ENCODE measurements at regions not wholly inside any gene's neighbourhood (a gene's known extent, or its start where the extent isn't known, plus 50 kb on each side); places are given as distances from the start of the nearest gene placed in this dataset.

GRCh38 chr5:13567819-13568218, 376.7 kb downstream of the DNAH5 start:
- Histone ChIP-seq H3K27me3 (ENCODE audit: insufficient read depth, poor library complexity, severe bottlenecking) (no peaks in the 10 kb centered on the region), H3K27ac (replicated peaks) (no peak overlapping the region), H3K4me3 (replicated peaks; ENCODE audit: insufficient read depth, low read length) (no peak overlapping the region)
- TF ChIP-seq POLR2AphosphoS5 (IDR thresholded peaks at IDR 0.05; ENCODE audit: low read depth), result no peak
- no peak for TF ChIP-seq REST (IDR thresholded peaks at IDR 0.05; ENCODE audit: insufficient replicate concordance, low read depth)
- TF ChIP-seq CTCF (IDR thresholded peaks at IDR 0.05; ENCODE audit: insufficient read depth, low read length), result no peak
- no peak for TF ChIP-seq SPI1 (IDR thresholded peaks at IDR 0.05; ENCODE audit: borderline replicate concordance, low read depth)
- TF ChIP-seq GABPA (IDR thresholded peaks at IDR 0.05; ENCODE audit: low read depth), result no peak
- DNase-seq (ENCODE audit: low read depth in 1 of 2, low spot score in 1 of 2), result no peak

- DNase-seq (ENCODE audit: low read depth in 1 of 2, low spot score in 1 of 2), result peak; percentile 22 to 61
Measured at GRCh38 chr5:13566871-13567339, 377.6 kb downstream of the DNAH5 start.

GRCh38 chr5:13558408-13558807, 386.1 kb downstream of the DNAH5 start:
- H3K27ac ChIP-seq (replicated peaks), result no peak overlapping the region
- H3K4me3 ChIP-seq (replicated peaks; ENCODE audit: insufficient read depth, low read length), result no peak overlapping the region
- no peak for DNase-seq (ENCODE audit: low read depth in 1 of 2, low spot score in 1 of 2)
- no peaks in the 10 kb centered on the region for H3K27me3 ChIP-seq (ENCODE audit: insufficient read depth, poor library complexity, severe bottlenecking)
- no peak for TF ChIP-seq GABPA (IDR thresholded peaks at IDR 0.05; ENCODE audit: low read depth)

More at GRCh38 chr5:13566871-13567339, 377.6 kb downstream of the DNAH5 start:
- no peaks in the 10 kb centered on the region for H3K27me3 ChIP-seq (ENCODE audit: insufficient read depth, poor library complexity, severe bottlenecking)
- H3K27ac ChIP-seq (replicated peaks), result no peak overlapping the region
- H3K4me3 ChIP-seq (replicated peaks; ENCODE audit: insufficient read depth, low read length), result no peak overlapping the region
- no peak for TF ChIP-seq GABPA (IDR thresholded peaks at IDR 0.05; ENCODE audit: low read depth)
- no peak for TF ChIP-seq SPI1 (IDR thresholded peaks at IDR 0.05; ENCODE audit: borderline replicate concordance, low read depth)
- TF ChIP-seq CTCF (IDR thresholded peaks at IDR 0.05; ENCODE audit: insufficient read depth, low read length), result no peak
- TF ChIP-seq POLR2AphosphoS5 (IDR thresholded peaks at IDR 0.05; ENCODE audit: low read depth), result no peak

GRCh38 chr5:13553896-13554295, 390.6 kb downstream of the DNAH5 start:
- Histone ChIP-seq H3K27ac (replicated peaks) (no peak overlapping the region), H3K4me3 (replicated peaks; ENCODE audit: insufficient read depth, low read length) (no peak overlapping the region), H3K27me3 (ENCODE audit: insufficient read depth, poor library complexity, severe bottlenecking) (no peaks in the 10 kb centered on the region)
- peak; percentile 97 for TF ChIP-seq REST (IDR thresholded peaks at IDR 0.05; ENCODE audit: insufficient replicate concordance, low read depth)
- TF ChIP-seq CTCF (IDR thresholded peaks at IDR 0.05; ENCODE audit: insufficient read depth, low read length), result no peak
- no peak for DNase-seq (ENCODE audit: low read depth in 1 of 2, low spot score in 1 of 2)
